ENCODE measurements at regions not wholly inside any gene's neighbourhood (a gene's known extent, or its start where the extent isn't known, plus 50 kb on each side); places are given as distances from the start of the nearest gene placed in this dataset.

- no peak for DNase-seq
Measured at GRCh38 chr10:60463746-60464145, 74.1 kb upstream of the ANK3 start.

- DNase-seq: no peak
Measured at GRCh38 chr10:60461688-60462087, 72.0 kb upstream of the ANK3 start.

- no peak for DNase-seq
Measured at GRCh38 chr10:60459701-60460457, 70.2 kb upstream of the ANK3 start.

GRCh38 chr10:60456053-60456452, 66.4 kb upstream of the ANK3 start:
- no peak for DNase-seq

GRCh38 chr10:60454336-60454735, 64.7 kb upstream of the ANK3 start:
- DNase-seq: no peak

- DNase-seq: no peak
Measured at GRCh38 chr10:60453036-60453435, 63.4 kb upstream of the ANK3 start.

- DNase-seq: no peak
Measured at GRCh38 chr10:60450291-60450690, 60.6 kb upstream of the ANK3 start.

GRCh38 chr10:60448246-60448645, 58.6 kb upstream of the ANK3 start:
- no peak for DNase-seq

- peak; percentile 7 for DNase-seq
Measured at GRCh38 chr10:60446851-60447250, 57.2 kb upstream of the ANK3 start.

- DNase-seq: no peak
Measured at GRCh38 chr10:60446070-60446833, 56.6 kb upstream of the ANK3 start.

GRCh38 chr10:60444494-60445064, 54.9 kb upstream of the ANK3 start:
- peak; percentile 4 for DNase-seq

GRCh38 chr10:60443346-60443745, 53.7 kb upstream of the ANK3 start:
- no peak for DNase-seq

GRCh38 chr10:60441515-60441914, 51.8 kb upstream of the ANK3 start:
- DNase-seq: no peak

- DNase-seq: no peak
Measured at GRCh38 chr10:60439641-60440040, 50.0 kb upstream of the ANK3 start.
